Neuronal stem cell (in vitro differentiated cells): ENCODE measurements at regions not wholly inside any gene's neighbourhood (a gene's known extent, or its start where the extent isn't known, plus 50 kb on each side); places are given as distances from the start of the nearest gene placed in this dataset.
"Not testable (repeated sequence)": the region's sequence is repeated elsewhere in the genome, so short reads cannot be mapped to it uniquely, and the experiment has no call there.

Experiments used
- DNase-seq: peaks from one replicate; pipeline ENCODE4 v3.0.0-alpha.2; 2013; ENCODE audit warnings: low spot score
- H2AFZ ChIP-seq: one replicate; pipeline ENCODE4 v1.6.1; 2013; ENCODE audit warnings: mild to moderate bottlenecking, low read length, inconsistent platforms
- H2AK5ac ChIP-seq: 2 replicates; pipeline ENCODE4 v1.6.1; 2013; ENCODE audit warnings: low read depth, mild to moderate bottlenecking, inconsistent platforms, low read length, moderate library complexity, mixed read lengths
- H2BK120ac ChIP-seq: 2 replicates; pipeline ENCODE4 v1.6.1; 2013; ENCODE audit warnings: low read depth, mild to moderate bottlenecking, inconsistent platforms, low read length, moderate library complexity, mixed read lengths
- H2BK12ac ChIP-seq: one replicate; pipeline ENCODE4 v1.6.1; 2013; ENCODE audit warnings: low read length, inconsistent platforms
- H2BK15ac ChIP-seq: 2 replicates; pipeline ENCODE4 v1.6.1; 2013; ENCODE audit warnings: mild to moderate bottlenecking, low read length, inconsistent platforms, mixed read lengths
- H2BK5ac ChIP-seq: one replicate; pipeline ENCODE4 v1.6.1; 2013; ENCODE audit warnings: inconsistent platforms, mild to moderate bottlenecking, low read length, moderate library complexity
- H3K14ac ChIP-seq: one replicate; pipeline ENCODE4 v1.6.1; 2013; ENCODE audit warnings: low read length, inconsistent platforms
- H3K18ac ChIP-seq: 2 replicates; pipeline ENCODE4 v1.6.1; 2013; ENCODE audit warnings: low read length, inconsistent platforms
- H3K23ac ChIP-seq: 2 replicates; pipeline ENCODE4 v1.6.1; 2013; ENCODE audit warnings: low read depth, mild to moderate bottlenecking, mixed read lengths, low read length, inconsistent platforms; ENCODE audit not compliant: poor library complexity
- H3K27ac ChIP-seq: replicated peaks from 3 replicates; pipeline ENCODE4 v1.5.1; 2013; ENCODE audit warnings: low read length, inconsistent platforms
- H3K27me3 ChIP-seq, 3 experiments: 2 replicates each; pipeline ENCODE4 v1.6.1; 2013; ENCODE audit warnings: low read length in 3 of 3, mild to moderate bottlenecking in 2 of 3, inconsistent platforms in 1 of 3, low read depth in 1 of 3, mixed read lengths in 1 of 3, moderate library complexity in 1 of 3; ENCODE audit not compliant: control insufficient read depth in 3 of 3, insufficient read depth in 3 of 3
- H3K36me3 ChIP-seq, 2 donors: replicated peaks in 1 of 2; 2 replicates each; pipeline ENCODE4 v1.6.1; 2013; ENCODE audit warnings: low read length in 2 of 2; ENCODE audit not compliant: control insufficient read depth in 2 of 2, insufficient read depth in 2 of 2
- H3K4ac ChIP-seq: 2 replicates; pipeline ENCODE4 v1.6.1; 2013; ENCODE audit warnings: inconsistent platforms, mild to moderate bottlenecking, low read length, moderate library complexity
- H3K4me1 ChIP-seq, 2 donors: 1 replicate in 1 of 2; 2 replicates in 1 of 2; pipeline ENCODE4 v1.6.1; 2013; ENCODE audit warnings: low read length in 2 of 2, low read depth in 1 of 2; ENCODE audit not compliant: control insufficient read depth in 2 of 2, insufficient read depth in 1 of 2
- H3K4me2 ChIP-seq: one replicate; pipeline ENCODE4 v1.6.1; 2013; ENCODE audit warnings: mild to moderate bottlenecking, low read length, inconsistent platforms; ENCODE audit not compliant: insufficient read depth, poor library complexity, severe bottlenecking
- H3K4me3 ChIP-seq, 2 donors: 2 replicates each; pipeline ENCODE4 v1.5.1; 2013; ENCODE audit warnings: low read length in 2 of 2, mild to moderate bottlenecking in 2 of 2, inconsistent platforms in 1 of 2, moderate library complexity in 1 of 2
- H3K79me1 ChIP-seq: one replicate; pipeline ENCODE4 v1.6.1; 2013; ENCODE audit warnings: low read depth, mild to moderate bottlenecking, inconsistent platforms, low read length, moderate library complexity
- H3K9ac ChIP-seq: one replicate; pipeline ENCODE4 v1.6.1; 2013; ENCODE audit warnings: mild to moderate bottlenecking, low read depth, low read length, inconsistent platforms; ENCODE audit not compliant: poor library complexity
- H3K9me3 ChIP-seq, 2 donors: replicated peaks in 1 of 2; 2 replicates each; pipeline versions ENCODE3 to v1.6.1; 2013; ENCODE audit warnings: low read length in 2 of 2, mild to moderate bottlenecking in 2 of 2, inconsistent platforms in 1 of 2, low read depth in 1 of 2, mixed read lengths in 1 of 2, moderate library complexity in 1 of 2; ENCODE audit not compliant: control insufficient read depth in 2 of 2, insufficient read depth in 1 of 2
- H4K8ac ChIP-seq: one replicate; pipeline ENCODE4 v1.6.1; 2013; ENCODE audit warnings: low read depth, mild to moderate bottlenecking, inconsistent platforms, low read length, moderate library complexity
- H4K91ac ChIP-seq: one replicate; pipeline ENCODE4 v1.6.1; 2013; ENCODE audit warnings: low read length, low read depth, mild to moderate bottlenecking, inconsistent platforms; ENCODE audit not compliant: poor library complexity
- WGBS, 2 donors: extraction: QIAGEN DNeasy Blood & Tissue Kit; methylation state at CpG; one replicate each; pipeline ENCODE4 v1.1.7; 2013; ENCODE audit warnings: missing lambda C conversion rate in 2 of 2, mixed read lengths in 1 of 2; ENCODE audit not compliant: insufficient read length in 2 of 2, insufficient replicate concordance in 1 of 2; ENCODE audit errors: extremely low coverage in 2 of 2; 5-methylcytosine and 5-hydroxymethylcytosine counted together

- Histone ChIP-seq H3K27ac (no peak overlapping the region), H3K9ac (no peak overlapping the region), H3K4me3 (no peak overlapping the region), H2BK15ac (no peak overlapping the region), H2BK5ac (no peak overlapping the region), H3K23ac (no peak overlapping the region), H4K91ac (no peak overlapping the region), H3K4ac (no peak overlapping the region), H2AK5ac (no peak overlapping the region), H3K79me1 (no peaks in the 10 kb centered on the region), H3K9me3 (no peaks in the 10 kb centered on the region), H3K4me1 (no peaks in the 10 kb centered on the region), H3K18ac (no peak overlapping the region), H3K36me3 (no peaks in the 10 kb centered on the region), H2BK12ac (no peak overlapping the region), H2BK120ac (no peak overlapping the region), H4K8ac (no peak overlapping the region), H3K27me3 (no peaks in the 10 kb centered on the region), H2AFZ (no peak overlapping the region), H3K14ac (no peak overlapping the region), H3K4me2 (no peak overlapping the region)
- WGBS, 2 donors: no CpG with 5 or more reads among the region's 2 CpGs
- no peak for DNase-seq
Observed at GRCh38 chr2:83368461-83368860, 1090.6 kb downstream of the SUCLG1 start.

GRCh38 chr2:83365476-83365875, 1093.6 kb downstream of the SUCLG1 start:
- H3K27ac ChIP-seq: no peak overlapping the region
- H3K27me3 ChIP-seq: no peaks in the 10 kb centered on the region
- H2AK5ac ChIP-seq: no peak overlapping the region
- no peaks in the 10 kb centered on the region for H3K9me3 ChIP-seq
- no peaks in the 10 kb centered on the region for H3K79me1 ChIP-seq
- no peak overlapping the region for H3K14ac ChIP-seq
- no peak for DNase-seq
- no peak overlapping the region for H3K4me3 ChIP-seq
- H3K18ac ChIP-seq: no peak overlapping the region
- H3K4me2 ChIP-seq: no peak overlapping the region
- no peak overlapping the region for H3K4ac ChIP-seq
- H3K23ac ChIP-seq: no peak overlapping the region
- H2BK5ac ChIP-seq: no peak overlapping the region
- no peak overlapping the region for H2BK12ac ChIP-seq
- no peak overlapping the region for H4K8ac ChIP-seq
- H2AFZ ChIP-seq: no peak overlapping the region
- H4K91ac ChIP-seq: no peak overlapping the region
- no peak overlapping the region for H3K9ac ChIP-seq
- H3K36me3 ChIP-seq: no peaks in the 10 kb centered on the region
- no peaks in the 10 kb centered on the region for H3K4me1 ChIP-seq
- H2BK120ac ChIP-seq: no peak overlapping the region
- no peak overlapping the region for H2BK15ac ChIP-seq

DNA sequence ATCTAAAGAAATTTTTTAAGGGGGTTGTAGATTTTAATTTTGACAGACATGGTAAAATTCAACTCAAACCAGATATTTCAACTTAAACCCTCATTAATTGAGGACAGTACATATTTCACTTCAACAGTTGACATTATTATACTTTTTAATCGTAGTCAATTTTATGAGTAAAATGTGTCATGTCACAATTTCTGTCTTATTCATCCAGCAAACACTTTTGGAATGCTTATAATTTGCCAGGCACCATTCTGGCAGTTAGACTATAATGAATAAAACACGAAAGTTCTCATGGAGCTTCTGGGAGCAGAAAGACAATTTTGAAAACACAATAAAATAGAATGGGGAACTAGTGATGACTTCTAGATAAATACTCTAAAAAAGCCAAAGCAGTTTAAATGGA, 1094.8 kb downstream of the SUCLG1 start:
- H3K9me3 ChIP-seq: no peaks in the 10 kb centered on the region
- H3K23ac ChIP-seq: no peak overlapping the region
- no peak overlapping the region for H4K8ac ChIP-seq
- H4K91ac ChIP-seq: no peak overlapping the region
- no peak overlapping the region for H2BK15ac ChIP-seq
- H3K9ac ChIP-seq: no peak overlapping the region
- no peak overlapping the region for H3K14ac ChIP-seq
- H2BK5ac ChIP-seq: no peak overlapping the region
- H2BK120ac ChIP-seq: no peak overlapping the region
- H2BK12ac ChIP-seq: no peak overlapping the region
- H3K4me3 ChIP-seq: no peak overlapping the region
- no peak overlapping the region for H3K18ac ChIP-seq
- no peak overlapping the region for H2AK5ac ChIP-seq
- no peak overlapping the region for H3K4me2 ChIP-seq
- no peaks in the 10 kb centered on the region for H3K79me1 ChIP-seq
- WGBS, 2 donors: no CpG with 5 or more reads among the region's 2 CpGs
- no peak overlapping the region for H3K4ac ChIP-seq
- DNase-seq: no peak
- H3K27ac ChIP-seq: no peak overlapping the region
- H3K4me1 ChIP-seq: no peaks in the 10 kb centered on the region
- no peak overlapping the region for H2AFZ ChIP-seq
- no peaks in the 10 kb centered on the region for H3K36me3 ChIP-seq
- H3K27me3 ChIP-seq: no peaks in the 10 kb centered on the region

GRCh38 chr2:83363138-83363537, 1095.9 kb downstream of the SUCLG1 start:
- DNase-seq, H3K4me3 ChIP-seq, H2BK5ac ChIP-seq: not testable (repeated sequence)

More at GRCh38 chr2:83363138-83363537, 1095.9 kb downstream of the SUCLG1 start:
- not testable (repeated sequence) for H3K4ac ChIP-seq, H2BK12ac ChIP-seq, H3K4me1 ChIP-seq, H2BK15ac ChIP-seq, H3K27ac ChIP-seq, H4K91ac ChIP-seq, H3K9ac ChIP-seq, H3K27me3 ChIP-seq, H3K14ac ChIP-seq, H3K79me1 ChIP-seq, H3K18ac ChIP-seq, H3K9me3 ChIP-seq, H3K4me2 ChIP-seq, H2BK120ac ChIP-seq, H4K8ac ChIP-seq, H3K36me3 ChIP-seq, H2AK5ac ChIP-seq, H3K23ac ChIP-seq, H2AFZ ChIP-seq
